Ovary (tissue), 7 donors: ENCODE measurements at regions not wholly inside any gene's neighbourhood (a gene's known extent, or its start where the extent isn't known, plus 50 kb on each side); places are given as distances from the start of the nearest gene placed in this dataset.
"Not testable (repeated sequence)": the region's sequence is repeated elsewhere in the genome, so short reads cannot be mapped to it uniquely, and the experiment has no call there.

Experiments used
- DNase-seq, 5 donors: peaks; one replicate each; pipeline ENCODE4 v3.0.0-alpha.2; 2019 to 2020
- H3K27ac ChIP-seq, 2 donors: fragments of 200-600 bp; one replicate each; pipeline versions ENCODE4 v1.5.1 to v1.8.0; 2019 to 2022
- H3K27me3 ChIP-seq: fragments of 200-600 bp; one replicate; pipeline ENCODE4 v1.8.0; 2022
- H3K36me3 ChIP-seq: fragments of 200-600 bp; sonication (generic); one replicate; pipeline ENCODE4 v1.5.1; 2019
- H3K4me1 ChIP-seq: one replicate; pipeline ENCODE4 v1.8.1; 2013; ENCODE audit warnings: mild to moderate bottlenecking, moderate library complexity; ENCODE audit not compliant: insufficient read depth
- H3K4me3 ChIP-seq: fragments of 200-600 bp; sonication (generic); one replicate; pipeline ENCODE4 v1.5.1; 2017
- H3K9me3 ChIP-seq, 2 donors: fragments of 200-600 bp in 1 of 2; sonication (generic) in 1 of 2; one replicate each; pipeline versions ENCODE4 v1.5.1 to v1.8.1; 2013 to 2019; ENCODE audit warnings: mild to moderate bottlenecking in 1 of 2, moderate library complexity in 1 of 2
- CTCF ChIP-seq, 3 donors: fragments of 450-650 bp in 2 of 3; fragments of 200-600 bp in 1 of 3; IDR thresholded peaks; one replicate each; pipeline versions ENCODE4 v1.5.1 to v1.8.0; 2016 to 2022; ENCODE audit warnings: antibody characterized with exemption in 3 of 3, mild to moderate bottlenecking in 1 of 3
- EP300 ChIP-seq: sonication (generic); formaldehyde crosslinking; IDR thresholded peaks from one replicate; pipeline ENCODE4 v1.6.1; 2017; ENCODE audit warnings: antibody characterized with exemption
- POLR2A ChIP-seq: fragments of 450-650 bp; IDR thresholded peaks from one replicate; pipeline ENCODE4 v1.6.1; 2017; ENCODE audit warnings: antibody characterized with exemption, mild to moderate bottlenecking, moderate library complexity
- WGBS, 3 donors: extraction: QIAGEN DNeasy Blood & Tissue Kit in 1 of 3; methylation state at CpG; one replicate each; pipeline versions ENCODE4 v1.1.5 to v1.1.7; 2013 to 2017; 5-methylcytosine and 5-hydroxymethylcytosine counted together
- intact Hi-C, 4 donors: fragments of 100-400 bp; cut with DNase I; formaldehyde crosslinking; loops; one replicate each; pipeline versions ENCODE4 v1.11.0 to v1.15.1; 2022 to 2023
- donor health status: DM: no; HTN: no; CAD: no; lungs with moderate emphysema.
- donor health status: DM: no; HTN: no; CAD: no.
- donor health status: Bipolar disorder and iron deficiency.
- donor health status: DM: no; HTN: no; CAD: no.
- donor health status: DM: yes; HTN: yes; CAD: no.

- Histone ChIP-seq H3K4me3 (no peak overlapping the region), H3K4me1 (no peaks in the 10 kb centered on the region), H3K27ac (no peak overlapping the region), H3K9me3 (no peaks in the 10 kb centered on the region), H3K27me3 (no peaks in the 10 kb centered on the region), H3K36me3 (no peaks in the 10 kb centered on the region)
- intact Hi-C loops: no loop called here
- DNase-seq: no peak
- WGBS, 3 donors: 30 to 44% (median 34%) methylated on average over 4 of the region's 4 CpGs
- TF ChIP-seq CTCF (IDR thresholded peaks at IDR 0.05): no peak
- TF ChIP-seq POLR2A: no peak
- no peak for TF ChIP-seq EP300
Measured at GRCh38 chr3:110625201-110625747, 446.3 kb upstream of the NECTIN3 start.

GRCh38 chr3:110626652-110627111 lies 444.9 kb upstream of the NECTIN3 start:
- intact Hi-C loops, H3K4me3 ChIP-seq: not testable (repeated sequence)

GRCh38 chr3:110628650-110629301 lies 442.8 kb upstream of the NECTIN3 start:
- H3K27me3 ChIP-seq: no peaks in the 10 kb centered on the region
- intact Hi-C loops: no loop called here
- no peak for DNase-seq
- TF ChIP-seq POLR2A: no peak
- no peak for TF ChIP-seq CTCF (IDR thresholded peaks at IDR 0.05)
- TF ChIP-seq EP300: no peak
- H3K9me3 ChIP-seq: no peaks in the 10 kb centered on the region
- no peaks in the 10 kb centered on the region for H3K4me1 ChIP-seq
- no peak overlapping the region for H3K4me3 ChIP-seq
- H3K36me3 ChIP-seq: no peaks in the 10 kb centered on the region
- 70 to 74% (median 72%) methylated on average over 4 of the region's 4 CpGs for WGBS, 3 donors
- H3K27ac ChIP-seq: no peak overlapping the region

More at GRCh38 chr3:110626652-110627111, 444.9 kb upstream of the NECTIN3 start:
- H3K4me1 ChIP-seq, H3K36me3 ChIP-seq, DNase-seq, H3K9me3 ChIP-seq, H3K27me3 ChIP-seq, H3K27ac ChIP-seq: not testable (repeated sequence)
- WGBS, 3 donors: 90 to 92% (median 90%) methylated on average over 5 of the region's 5 CpGs

GRCh38 chr3:110629917-110630316 lies 441.7 kb upstream of the NECTIN3 start:
- H3K4me1 ChIP-seq: no peaks in the 10 kb centered on the region
- H3K9me3 ChIP-seq: no peaks in the 10 kb centered on the region
- WGBS, 3 donors: 93 to 95% (median 94%) methylated on average over 1 of the region's 1 CpG
- DNase-seq: no peak
- no peaks in the 10 kb centered on the region for H3K27me3 ChIP-seq
- intact Hi-C loops: no loop called here
- TF ChIP-seq POLR2A: no peak
- TF ChIP-seq CTCF (IDR thresholded peaks at IDR 0.05): no peak
- H3K4me3 ChIP-seq: no peak overlapping the region
- H3K27ac ChIP-seq: no peak overlapping the region
- no peaks in the 10 kb centered on the region for H3K36me3 ChIP-seq

GRCh38 chr3:110644203-110644602 lies 427.4 kb upstream of the NECTIN3 start:
- no peak for DNase-seq
- TF ChIP-seq EP300: no peak
- no peaks in the 10 kb centered on the region for H3K27me3 ChIP-seq
- WGBS, 3 donors: 90 to 95% (median 94%) methylated on average over 17 of the region's 17 CpGs
- intact Hi-C loops: no loop called here
- H3K4me1 ChIP-seq: no peaks in the 10 kb centered on the region
- no peaks in the 10 kb centered on the region for H3K36me3 ChIP-seq
- H3K4me3 ChIP-seq: no peak overlapping the region
- no peaks in the 10 kb centered on the region for H3K9me3 ChIP-seq
- H3K27ac ChIP-seq: no peak overlapping the region
